NCI-H2227 (cell line): ENCODE measurements at regions not wholly inside any gene's neighbourhood (a gene's known extent, or its start where the extent isn't known, plus 50 kb on each side); places are given as distances from the start of the nearest gene placed in this dataset.
"Not testable (repeated sequence)": the region's sequence is repeated elsewhere in the genome, so short reads cannot be mapped to it uniquely, and the experiment has no call there.

Source experiments
- DNase-seq: peaks from one replicate; lab custom pipeline; 2025; ENCODE audit not compliant: unreplicated experiment; lab: John Stamatoyannopoulos, UW

DNA sequence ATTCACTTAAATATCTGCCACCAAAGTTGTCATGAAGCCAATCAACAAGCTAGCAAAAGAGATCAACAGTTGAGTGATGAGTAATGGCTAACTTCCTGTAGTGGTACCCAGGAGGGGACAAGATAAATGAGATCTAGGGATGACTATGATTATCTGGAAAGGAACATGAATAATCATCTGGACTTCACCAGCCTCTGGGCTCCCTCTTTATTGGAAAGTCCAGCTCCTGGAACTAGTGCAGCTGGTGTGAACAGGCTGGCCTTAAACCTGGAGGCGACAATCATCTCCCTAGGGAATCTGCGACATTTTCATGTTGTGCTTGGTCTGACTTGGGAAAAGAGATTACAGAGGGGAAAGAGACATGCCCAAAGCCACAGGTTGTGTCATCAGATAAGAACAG is 518.6 kb downstream of the GRIN2A start:
- DNase-seq: no peak

DNA sequence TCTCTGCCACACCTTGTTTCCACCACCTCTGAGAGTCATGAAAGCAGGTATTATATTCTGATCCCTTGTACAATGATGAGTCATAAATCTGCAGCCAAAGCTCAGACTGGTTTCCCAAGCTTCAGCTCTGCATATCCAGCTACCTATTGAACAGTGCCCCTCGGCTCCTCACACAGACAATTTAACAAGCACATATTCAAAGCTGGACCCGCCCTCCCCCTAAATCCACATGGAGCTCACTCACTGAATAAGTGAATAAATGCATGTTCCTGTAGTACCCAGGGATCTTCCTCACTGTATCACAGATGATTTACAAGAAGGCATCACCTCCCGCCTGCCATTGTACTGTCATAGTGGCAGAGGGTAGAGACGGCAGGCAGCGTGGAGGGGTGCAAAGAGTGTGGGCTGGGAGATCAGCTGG is 516.4 kb downstream of the GRIN2A start:
- no peak for DNase-seq

DNA sequence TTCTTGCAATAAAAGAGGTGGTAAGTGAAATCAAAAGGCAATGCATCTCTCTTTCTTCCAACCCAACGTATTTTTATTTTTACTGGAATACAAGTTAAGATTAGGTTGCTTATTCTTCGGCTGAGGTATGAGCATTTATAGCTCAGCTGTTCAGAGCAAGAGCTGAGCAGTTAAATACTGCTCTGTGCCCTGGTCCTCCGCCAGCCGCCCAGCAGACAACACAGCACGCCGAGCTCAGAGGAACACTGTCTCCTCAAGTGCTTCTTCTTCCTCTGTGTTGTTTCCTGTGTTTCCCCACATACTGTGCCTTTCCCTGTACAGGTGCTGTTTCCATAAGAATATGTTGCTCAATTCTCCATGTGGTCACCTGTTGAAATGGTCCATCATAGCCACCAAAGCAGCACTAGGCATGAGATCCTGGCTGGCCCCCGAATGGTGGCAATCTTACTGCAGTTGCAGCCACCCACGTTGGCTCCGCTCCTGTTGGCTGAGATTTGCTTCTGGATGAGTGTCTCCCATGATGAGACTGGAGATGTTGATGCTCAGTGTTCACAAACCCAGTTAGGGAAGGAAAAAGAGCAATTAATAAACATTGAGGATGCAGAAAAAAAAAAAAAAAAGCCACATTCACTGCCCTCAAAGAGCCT is 515.3 kb downstream of the GRIN2A start:
- no peak for DNase-seq

DNA sequence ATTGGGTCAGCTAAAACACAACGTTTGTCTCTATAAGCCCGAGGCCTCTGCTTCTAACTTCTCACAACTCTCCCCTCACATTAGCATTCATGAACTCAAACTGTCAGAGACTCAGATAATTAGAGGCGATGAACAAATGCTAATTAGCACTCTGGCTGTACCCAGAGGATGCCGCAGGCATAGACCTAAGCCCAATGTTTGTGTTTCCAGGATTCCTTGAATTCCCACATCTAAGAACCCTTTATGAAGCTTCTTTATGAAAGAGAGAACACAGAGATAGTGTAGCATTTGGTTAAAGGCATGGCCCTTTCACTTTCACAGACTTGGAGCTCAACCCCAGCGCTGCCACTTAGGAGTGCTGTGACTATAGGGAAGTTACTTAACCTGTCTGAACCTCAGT is 512.2 kb downstream of the GRIN2A start:
- no peak for DNase-seq

DNA sequence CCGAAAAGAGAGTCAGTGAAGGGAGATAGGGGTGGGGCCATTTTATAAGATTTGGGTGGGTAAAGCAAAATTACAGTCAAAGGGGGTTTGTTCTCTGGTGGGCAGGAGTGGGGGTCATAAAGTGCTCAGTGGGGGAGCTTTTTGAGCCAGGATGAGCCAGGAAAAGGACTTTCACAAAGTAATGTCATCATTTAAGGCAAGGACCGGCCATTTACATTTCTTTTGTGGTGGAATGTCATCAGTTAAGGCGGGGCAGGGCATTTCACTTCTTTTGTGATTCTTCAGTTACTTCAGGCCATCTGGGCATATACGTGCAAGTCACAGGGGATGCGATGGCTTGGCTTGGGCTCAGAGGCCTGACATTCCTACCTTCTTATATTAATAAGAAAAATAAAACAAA is 511.6 kb downstream of the GRIN2A start:
- DNase-seq: not testable (repeated sequence)

DNA sequence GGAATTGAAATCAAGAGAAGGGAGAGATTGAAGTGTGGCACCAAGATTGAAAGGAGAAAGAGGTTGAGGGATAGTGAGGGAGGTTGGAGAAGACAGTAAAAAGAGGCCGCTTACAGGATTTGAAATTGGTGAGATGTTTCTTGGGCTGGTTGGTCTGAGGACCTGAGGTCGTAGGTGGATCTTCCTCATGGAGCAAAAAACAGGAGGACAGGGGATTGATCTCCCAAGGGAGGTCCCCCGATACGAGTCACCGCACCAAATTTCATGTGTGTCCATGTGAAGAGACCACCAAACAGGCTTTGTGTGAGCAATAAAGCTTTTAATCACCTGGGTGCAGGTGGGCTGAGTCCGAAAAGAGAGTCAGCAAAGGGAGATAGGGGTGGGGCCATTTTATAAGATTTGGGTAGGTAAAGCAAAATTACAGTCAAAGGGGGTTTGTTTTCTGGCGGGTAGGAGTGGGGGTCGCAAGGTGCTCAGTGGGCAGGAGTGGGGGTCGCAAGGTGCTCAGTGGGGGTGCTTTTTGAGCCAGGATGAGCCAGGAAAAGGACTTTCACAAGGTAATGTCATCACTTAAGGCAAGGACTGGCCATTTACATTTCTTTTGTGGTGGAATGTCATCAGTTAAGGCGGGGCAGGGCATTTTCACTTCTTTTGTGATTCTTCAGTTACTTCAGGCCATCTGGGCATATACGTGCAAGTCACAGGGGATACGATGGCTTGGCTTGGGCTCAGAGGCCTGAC is 505.5 kb downstream of the GRIN2A start:
- not testable (repeated sequence) for DNase-seq

DNA sequence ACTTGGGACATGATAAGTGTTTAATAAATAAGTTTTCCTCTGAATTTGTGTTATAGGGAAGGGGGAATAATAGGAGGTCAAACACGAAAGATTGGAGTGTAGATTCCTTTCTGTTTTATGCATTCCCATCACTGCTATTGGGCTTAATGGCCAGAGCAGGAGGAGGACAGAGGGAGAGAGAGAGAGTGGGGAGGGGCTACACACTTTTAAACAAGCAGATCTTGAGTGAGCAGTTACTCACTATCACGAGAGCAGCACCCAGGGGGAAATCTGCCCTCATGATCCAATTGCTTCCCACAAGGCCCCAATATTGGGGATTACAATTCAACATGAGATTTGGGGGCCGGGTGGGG is 505.0 kb downstream of the GRIN2A start:
- no peak for DNase-seq

DNA sequence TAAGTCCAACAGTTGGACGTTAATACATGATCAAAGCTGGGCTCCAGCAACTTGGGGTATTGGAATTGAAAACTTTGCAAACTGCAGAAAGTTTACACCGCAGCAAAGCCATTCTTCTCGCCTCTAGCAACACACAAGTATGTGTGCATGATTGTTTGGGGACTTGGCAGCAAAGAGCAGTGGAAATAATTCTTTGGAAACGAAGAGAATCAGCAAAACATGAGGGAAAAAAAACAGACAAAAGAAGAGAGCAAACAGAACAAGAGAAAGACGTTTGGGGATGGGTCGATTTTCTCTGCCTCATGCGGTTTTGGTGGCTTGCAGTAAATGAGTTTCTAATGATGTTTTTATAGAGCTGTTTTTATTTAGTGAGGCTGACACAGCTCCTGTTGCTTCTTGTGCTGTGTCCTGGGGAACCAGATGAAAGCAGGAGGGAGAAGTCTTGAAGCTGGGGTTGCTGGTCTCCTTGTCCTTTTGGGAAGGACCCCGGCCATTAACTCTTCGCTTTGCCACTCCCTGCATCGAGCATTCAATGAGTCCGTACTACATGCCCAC is 502.9 kb downstream of the GRIN2A start:
- DNase-seq: no peak

DNA sequence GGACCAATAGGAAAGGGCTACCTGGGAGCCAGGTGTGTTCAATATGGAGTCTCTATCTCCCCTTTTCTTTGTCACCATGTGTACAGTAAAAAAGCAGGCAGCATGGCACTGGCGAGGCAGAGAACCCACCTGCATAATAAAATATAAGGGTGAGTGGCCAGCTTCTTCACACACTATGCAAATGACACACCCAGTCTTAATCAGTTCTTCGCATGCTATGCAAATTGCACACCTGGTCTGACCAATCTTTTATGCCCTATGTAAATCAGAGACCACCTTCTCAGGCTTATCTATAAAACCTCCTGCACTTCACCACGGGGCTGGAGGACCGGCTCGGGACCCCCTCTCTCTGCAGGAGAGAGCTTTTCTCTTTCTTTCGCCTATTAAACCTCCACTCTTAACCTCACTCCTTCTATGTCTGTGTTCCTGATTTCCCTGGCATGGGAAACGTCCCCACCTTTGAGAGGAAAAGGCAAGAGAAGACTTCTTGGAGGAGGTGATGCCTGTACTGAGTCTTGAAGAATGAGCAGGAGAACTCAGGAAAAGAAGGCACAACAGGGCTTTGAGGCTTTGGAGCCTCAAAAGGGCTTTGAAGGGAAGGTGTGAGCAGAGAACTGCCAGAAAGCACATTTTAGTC is 502.1 kb downstream of the GRIN2A start:
- DNase-seq: no peak

DNA sequence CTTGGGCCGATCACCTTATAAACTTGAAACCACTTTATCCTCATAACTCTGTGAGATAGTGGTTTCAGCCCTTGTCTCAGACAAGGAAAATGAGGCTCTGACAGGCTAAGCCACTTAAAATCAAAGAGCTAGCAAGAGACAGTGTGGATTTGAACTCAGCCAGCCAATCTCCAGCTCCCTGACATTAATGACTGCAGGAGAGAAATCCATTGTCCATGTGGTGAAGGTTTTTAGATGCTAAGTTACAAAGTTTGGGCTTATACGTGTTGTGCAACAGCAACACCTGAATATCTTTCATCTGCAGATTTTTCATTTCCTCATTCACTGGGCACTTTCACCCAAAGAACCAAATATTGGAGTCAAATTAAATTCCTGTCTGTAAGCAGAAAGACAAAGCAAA is 501.3 kb downstream of the GRIN2A start:
- no peak for DNase-seq

DNA sequence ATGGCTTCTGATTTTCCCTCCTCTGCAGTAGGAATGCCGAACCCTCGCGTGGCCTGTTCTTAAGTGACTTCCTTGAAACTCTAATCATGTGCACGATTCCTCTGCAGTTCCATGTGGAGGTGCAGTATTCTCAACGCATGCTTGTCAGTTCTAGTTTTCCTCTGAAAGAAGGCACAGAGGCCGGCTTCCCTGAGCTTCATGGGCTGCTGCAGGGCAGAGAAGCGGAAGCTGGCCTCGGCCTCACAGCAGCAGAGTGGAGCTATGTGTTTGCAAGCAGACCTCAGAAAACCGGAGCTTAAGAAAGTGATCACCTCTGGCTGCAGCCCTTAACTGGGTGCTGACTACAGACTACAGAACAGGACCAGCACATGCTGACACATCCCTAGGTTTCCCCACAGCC is 500.7 kb downstream of the GRIN2A start:
- DNase-seq: no peak

DNA sequence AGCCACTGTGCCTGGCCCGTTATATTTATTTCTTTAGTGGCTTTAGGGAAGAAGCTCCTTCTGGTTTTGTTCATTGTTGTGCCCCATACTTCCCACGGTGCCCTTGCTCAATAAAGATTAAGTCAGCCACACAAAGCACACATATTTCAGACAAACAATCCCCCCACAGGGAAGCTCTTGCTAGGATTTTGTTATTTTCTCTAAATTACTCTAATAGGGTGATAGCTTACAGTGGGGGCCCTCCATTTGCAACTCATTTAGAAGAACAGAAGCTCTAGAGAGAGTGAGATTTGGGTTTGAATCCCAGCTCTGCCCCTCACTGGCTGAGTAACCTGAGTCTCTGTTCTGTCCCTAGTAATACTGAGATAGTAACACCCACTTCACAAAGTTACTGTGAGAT is 499.9 kb downstream of the GRIN2A start:
- DNase-seq: no peak

DNA sequence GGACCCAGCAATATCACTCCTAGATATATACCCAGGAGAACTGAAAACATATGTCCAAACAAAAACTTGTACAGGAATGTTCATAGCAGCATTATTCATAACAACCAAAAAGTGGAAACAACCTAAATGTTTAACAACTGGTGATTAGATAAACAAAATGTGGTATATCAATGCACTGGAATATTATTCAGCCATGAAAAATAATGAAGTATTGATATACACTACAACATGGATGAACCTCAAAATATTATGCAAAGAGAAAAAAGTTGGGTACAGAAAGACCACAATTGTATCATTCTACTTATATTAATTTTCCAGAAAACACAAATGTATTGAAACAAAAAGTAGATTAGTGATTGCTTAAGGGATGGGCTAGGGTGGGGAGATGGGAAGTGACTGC is 498.6 kb downstream of the GRIN2A start:
- no peak for DNase-seq

DNA sequence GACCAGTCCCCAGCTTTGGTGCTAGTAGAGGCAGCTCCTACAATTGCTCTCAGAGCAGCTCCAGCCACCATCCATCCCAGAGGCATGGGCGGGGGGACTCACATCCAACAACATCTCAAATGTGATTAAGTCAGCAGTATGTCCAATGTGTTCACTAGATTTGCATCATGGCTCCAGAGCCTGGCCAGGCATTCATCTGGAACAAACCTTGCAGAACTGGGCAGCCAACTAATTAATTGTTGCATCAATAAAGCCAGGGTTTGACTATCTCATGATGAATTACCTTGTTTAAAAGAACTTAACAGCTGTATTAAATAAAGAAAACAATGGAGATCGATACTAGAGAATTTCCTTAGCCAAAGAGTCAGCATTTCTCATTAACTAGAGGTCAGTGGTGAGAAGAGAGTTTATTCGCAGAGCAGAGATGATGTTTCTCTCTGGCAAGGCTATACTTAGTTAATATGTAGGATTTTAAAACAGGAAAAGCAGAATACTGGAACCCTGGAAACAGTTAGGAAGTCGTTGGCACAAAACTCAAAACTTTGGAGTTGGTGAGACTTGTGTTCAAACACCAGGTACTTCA is 494.4 kb downstream of the GRIN2A start:
- no peak for DNase-seq

DNA sequence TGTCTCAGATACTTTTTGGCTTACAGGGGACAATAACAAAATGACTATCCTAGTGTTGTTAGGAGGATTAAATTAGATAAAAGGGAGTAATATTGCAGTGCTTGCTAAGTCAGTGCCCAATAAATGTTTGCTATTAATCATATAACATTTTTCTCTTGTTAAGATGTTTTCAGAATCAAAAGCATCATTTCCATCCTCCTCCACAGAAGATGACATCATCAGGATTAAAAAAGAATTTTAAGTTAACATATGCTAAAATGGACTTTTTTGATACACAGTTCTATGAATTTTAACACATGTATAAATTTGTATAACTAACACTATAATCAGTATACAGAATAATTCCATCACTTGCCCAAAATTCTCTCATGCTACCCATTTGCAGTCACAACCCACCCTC is 492.6 kb downstream of the GRIN2A start:
- DNase-seq: no peak

DNA sequence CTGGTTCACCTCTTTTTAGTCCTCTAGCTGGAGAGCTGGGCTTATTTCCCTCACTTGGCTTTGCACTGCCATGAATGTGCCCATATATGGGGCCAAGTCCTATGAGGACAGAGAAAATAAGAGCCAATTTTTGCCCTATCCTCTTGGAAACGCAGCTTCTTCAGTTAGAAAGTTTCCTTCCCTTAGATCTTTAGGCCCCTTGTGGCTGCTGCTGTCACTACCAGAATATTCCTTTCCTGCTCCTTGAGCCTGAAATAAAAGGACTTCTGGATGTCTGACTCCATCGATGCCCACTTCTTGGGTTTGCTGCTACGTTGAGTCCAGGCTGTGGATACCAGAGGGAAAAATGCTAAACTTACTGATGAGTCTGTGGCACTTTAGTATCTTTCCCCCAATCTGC is 487.1 kb downstream of the GRIN2A start:
- no peak for DNase-seq
